Keratinocyte (primary cell): ENCODE measurements at regions not wholly inside any gene's neighbourhood (a gene's known extent, or its start where the extent isn't known, plus 50 kb on each side); places are given as distances from the start of the nearest gene placed in this dataset.
"Not testable (repeated sequence)": the region's sequence is repeated elsewhere in the genome, so short reads cannot be mapped to it uniquely, and the experiment has no call there.

Source experiments
- DNase-seq: peaks from one replicate; pipeline ENCODE4 v3.0.0-alpha.2; 2011; ENCODE audit warnings: low read depth, missing footprints, low spot score
- FAIRE-seq: peaks from 2 replicates; lab custom pipeline; 2011; peaks lifted over from hg19 to GRCh38; lab: Jason Lieb, UNC
- H2AFZ ChIP-seq: 2 replicates; pipeline ENCODE4 v1.6.0; 2012; ENCODE audit warnings: low read length, control low read depth, inconsistent platforms; ENCODE audit not compliant: control insufficient read depth
- H3K27ac ChIP-seq: 2 replicates; pipeline ENCODE4 v1.5.1; 2011; ENCODE audit warnings: low read length; ENCODE audit not compliant: control insufficient read depth, insufficient read depth
- H3K27me3 ChIP-seq: 3 replicates; pipeline ENCODE4 v1.6.0; 2011; ENCODE audit warnings: low read length; ENCODE audit not compliant: control insufficient read depth, insufficient read depth; ENCODE audit errors: extremely low read depth
- H3K36me3 ChIP-seq, 2 experiments: 2 replicates in 1 of 2; 3 replicates in 1 of 2; pipeline ENCODE4 v1.5.1; 2011; ENCODE audit warnings: low read length in 2 of 2, mild to moderate bottlenecking in 1 of 2; ENCODE audit not compliant: control insufficient read depth in 2 of 2, insufficient read depth in 2 of 2; ENCODE audit errors: extremely low read depth in 1 of 2
- H3K4me1 ChIP-seq: 3 replicates; pipeline ENCODE4 v1.5.1; 2011; ENCODE audit warnings: low read length; ENCODE audit not compliant: control insufficient read depth, insufficient read depth; ENCODE audit errors: extremely low read depth
- H3K4me2 ChIP-seq: 3 replicates; pipeline ENCODE4 v1.6.0; 2011; ENCODE audit warnings: low read depth, low read length; ENCODE audit not compliant: control insufficient read depth, insufficient read depth; ENCODE audit errors: extremely low read depth
- H3K4me3 ChIP-seq, 3 experiments: fragments of 200-600 bp in 1 of 3; sonication (generic) in 1 of 3; 2 replicates in 2 of 3; 3 replicates in 1 of 3; pipeline ENCODE4 v1.5.1; 2011 to 2016; ENCODE audit warnings: low read length in 3 of 3, mild to moderate bottlenecking in 3 of 3, control low read depth in 2 of 3, inconsistent platforms in 1 of 3, low read depth in 1 of 3, mixed read lengths in 1 of 3, mixed run types in 1 of 3, moderate library complexity in 1 of 3; ENCODE audit not compliant: control insufficient read depth in 2 of 3, insufficient read depth in 2 of 3; ENCODE audit errors: extremely low read depth in 1 of 3
- H3K79me2 ChIP-seq: 2 replicates; pipeline ENCODE4 v1.6.0; 2012; ENCODE audit warnings: low read length; ENCODE audit not compliant: control insufficient read depth, insufficient read depth
- H3K9ac ChIP-seq: 3 replicates; pipeline ENCODE4 v1.6.0; 2011; ENCODE audit warnings: low read length; ENCODE audit not compliant: control insufficient read depth, insufficient read depth; ENCODE audit errors: extremely low read depth
- H3K9me1 ChIP-seq: 3 replicates; pipeline ENCODE4 v1.6.0; 2011; ENCODE audit warnings: low read length; ENCODE audit not compliant: control insufficient read depth, insufficient read depth; ENCODE audit errors: extremely low read depth
- H3K9me3 ChIP-seq: 2 replicates; pipeline ENCODE4 v1.5.1; 2012; ENCODE audit warnings: low read depth, low read length; ENCODE audit not compliant: control insufficient read depth
- H4K20me1 ChIP-seq: 3 replicates; pipeline ENCODE4 v1.6.0; 2011; ENCODE audit warnings: low read length; ENCODE audit not compliant: control insufficient read depth, insufficient read depth; ENCODE audit errors: extremely low read depth
- EZH2 ChIP-seq: IDR thresholded peaks from one replicate; pipeline ENCODE4 v1.6.1; 2012; ENCODE audit warnings: inconsistent platforms, mild to moderate bottlenecking, low read length, moderate library complexity
- dilution Hi-C: fragments of 300-500 bp; cut with MboI; formaldehyde crosslinking; loops from one replicate; pipeline ENCODE4 v1.7.0; 2020; ENCODE audit warnings: low sequenced_read_pairs; ENCODE audit not compliant: extremely low pct_ligation_motif_present
- TF ChIP-seq, protein P1 (sequence below), 3 experiments: IDR thresholded peaks in 1 of 3; conservative IDR thresholded peaks in 1 of 3; optimal IDR thresholded peaks in 1 of 3; 2 replicates in 2 of 3; 3 replicates in 1 of 3; pipeline versions ENCODE3 to v1.5.1; 2011; ENCODE audit warnings: low read length in 3 of 3, mild to moderate bottlenecking in 3 of 3, moderate library complexity in 2 of 3, control low read depth in 1 of 3, inconsistent platforms in 1 of 3; ENCODE audit not compliant: insufficient read depth in 2 of 3; ENCODE audit errors: extremely low read depth in 1 of 3

DNA sequence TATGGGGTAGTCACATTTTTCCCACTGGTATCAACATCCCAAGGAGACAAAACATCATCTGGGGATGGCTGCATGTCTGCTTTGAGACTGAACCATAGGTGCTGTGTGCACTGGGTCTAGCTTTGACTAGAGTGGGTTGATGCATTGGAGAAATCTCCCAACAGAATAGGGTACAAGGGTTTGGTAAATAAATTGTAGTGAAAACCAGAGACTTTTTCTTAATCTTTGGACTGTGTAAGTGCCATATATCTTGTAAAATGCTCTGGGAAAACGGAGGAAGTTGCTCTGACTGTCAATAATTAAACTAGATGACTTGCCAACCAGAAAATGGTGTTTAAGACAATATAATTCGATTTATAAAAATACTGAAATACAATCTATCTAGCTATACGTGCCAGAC lies 1064.0 kb upstream of the SLIT2 start:
- Histone ChIP-seq H3K27me3 (no peaks in the 10 kb centered on the region), H3K9ac (no peak overlapping the region), H2AFZ (no peak overlapping the region), H3K4me2 (no peak overlapping the region), H3K4me3 (no peak overlapping the region), H3K9me1 (no peaks in the 10 kb centered on the region), H3K4me1 (no peaks in the 10 kb centered on the region), H3K9me3 (no peaks in the 10 kb centered on the region), H3K79me2 (no peaks in the 10 kb centered on the region), H4K20me1 (no peaks in the 10 kb centered on the region), H3K27ac (no peak overlapping the region), H3K36me3 (no peaks in the 10 kb centered on the region)
- dilution Hi-C loops: no loop called here
- DNase-seq (no peak), FAIRE-seq (no peak)
- TF ChIP-seq EZH2: no peak
- TF ChIP-seq, protein P1, sequence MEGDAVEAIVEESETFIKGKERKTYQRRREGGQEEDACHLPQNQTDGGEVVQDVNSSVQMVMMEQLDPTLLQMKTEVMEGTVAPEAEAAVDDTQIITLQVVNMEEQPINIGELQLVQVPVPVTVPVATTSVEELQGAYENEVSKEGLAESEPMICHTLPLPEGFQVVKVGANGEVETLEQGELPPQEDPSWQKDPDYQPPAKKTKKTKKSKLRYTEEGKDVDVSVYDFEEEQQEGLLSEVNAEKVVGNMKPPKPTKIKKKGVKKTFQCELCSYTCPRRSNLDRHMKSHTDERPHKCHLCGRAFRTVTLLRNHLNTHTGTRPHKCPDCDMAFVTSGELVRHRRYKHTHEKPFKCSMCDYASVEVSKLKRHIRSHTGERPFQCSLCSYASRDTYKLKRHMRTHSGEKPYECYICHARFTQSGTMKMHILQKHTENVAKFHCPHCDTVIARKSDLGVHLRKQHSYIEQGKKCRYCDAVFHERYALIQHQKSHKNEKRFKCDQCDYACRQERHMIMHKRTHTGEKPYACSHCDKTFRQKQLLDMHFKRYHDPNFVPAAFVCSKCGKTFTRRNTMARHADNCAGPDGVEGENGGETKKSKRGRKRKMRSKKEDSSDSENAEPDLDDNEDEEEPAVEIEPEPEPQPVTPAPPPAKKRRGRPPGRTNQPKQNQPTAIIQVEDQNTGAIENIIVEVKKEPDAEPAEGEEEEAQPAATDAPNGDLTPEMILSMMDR (optimal IDR thresholded peaks at IDR 0.05 in 1 of 3, IDR thresholded peaks at IDR 0.05 in 1 of 3, conservative IDR thresholded peaks at IDR 0.05 in 1 of 3; ENCODE audit: extremely low read depth in 1 of 3, insufficient read depth in 2 of 3, low read length in 3 of 3): no peak

- DNase-seq: no peak
- H3K9me3 ChIP-seq: no peaks in the 10 kb centered on the region
- dilution Hi-C loops: no loop called here
- no peaks in the 10 kb centered on the region for H4K20me1 ChIP-seq
- H3K27me3 ChIP-seq: no peaks in the 10 kb centered on the region
- no peak overlapping the region for H2AFZ ChIP-seq
- H3K4me1 ChIP-seq: no peaks in the 10 kb centered on the region
- no peak overlapping the region for H3K4me2 ChIP-seq
- no peak overlapping the region for H3K4me3 ChIP-seq
- no peaks in the 10 kb centered on the region for H3K79me2 ChIP-seq
- no peak overlapping the region for H3K27ac ChIP-seq
- no peak overlapping the region for H3K9ac ChIP-seq
- FAIRE-seq: no peak
- no peak for TF ChIP-seq EZH2
- TF ChIP-seq, protein P1 (optimal IDR thresholded peaks at IDR 0.05 in 1 of 3, IDR thresholded peaks at IDR 0.05 in 1 of 3, conservative IDR thresholded peaks at IDR 0.05 in 1 of 3; ENCODE audit: extremely low read depth in 1 of 3, insufficient read depth in 2 of 3, low read length in 3 of 3): no peak
- H3K9me1 ChIP-seq: no peaks in the 10 kb centered on the region
- H3K36me3 ChIP-seq: no peaks in the 10 kb centered on the region
These were observed 1064.6 kb upstream of the SLIT2 start for GRCh38 chr4:19187096-19187495.

DNA sequence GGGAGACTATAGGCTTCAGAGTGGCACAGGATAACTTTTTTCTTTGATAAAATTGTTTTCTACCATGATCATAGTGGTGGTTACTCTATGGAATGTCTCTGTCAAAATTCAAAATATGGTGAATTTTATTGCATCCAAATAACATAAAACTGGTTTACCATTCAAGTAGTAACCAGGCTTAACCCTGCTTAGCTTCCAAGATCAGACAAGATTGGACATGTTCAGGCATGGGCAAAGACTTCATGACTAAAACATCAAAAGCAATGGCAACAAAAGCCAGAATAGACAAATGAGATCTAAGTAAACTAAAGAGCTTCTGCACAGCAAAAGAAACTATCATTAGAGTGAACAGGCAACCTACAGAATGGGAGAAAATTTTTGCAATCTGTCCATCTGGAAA lies 1070.1 kb upstream of the SLIT2 start:
- H3K9me1 ChIP-seq, H4K20me1 ChIP-seq, H3K4me2 ChIP-seq, FAIRE-seq, H3K9ac ChIP-seq, H3K4me3 ChIP-seq, DNase-seq, H3K4me1 ChIP-seq, H3K9me3 ChIP-seq, H3K36me3 ChIP-seq, H3K27me3 ChIP-seq, H2AFZ ChIP-seq, H3K27ac ChIP-seq, dilution Hi-C loops, H3K79me2 ChIP-seq: not testable (repeated sequence)
